ENCODE measurements at regions not wholly inside any gene's neighbourhood (a gene's known extent, or its start where the extent isn't known, plus 50 kb on each side); places are given as distances from the start of the nearest gene placed in this dataset.

DNA sequence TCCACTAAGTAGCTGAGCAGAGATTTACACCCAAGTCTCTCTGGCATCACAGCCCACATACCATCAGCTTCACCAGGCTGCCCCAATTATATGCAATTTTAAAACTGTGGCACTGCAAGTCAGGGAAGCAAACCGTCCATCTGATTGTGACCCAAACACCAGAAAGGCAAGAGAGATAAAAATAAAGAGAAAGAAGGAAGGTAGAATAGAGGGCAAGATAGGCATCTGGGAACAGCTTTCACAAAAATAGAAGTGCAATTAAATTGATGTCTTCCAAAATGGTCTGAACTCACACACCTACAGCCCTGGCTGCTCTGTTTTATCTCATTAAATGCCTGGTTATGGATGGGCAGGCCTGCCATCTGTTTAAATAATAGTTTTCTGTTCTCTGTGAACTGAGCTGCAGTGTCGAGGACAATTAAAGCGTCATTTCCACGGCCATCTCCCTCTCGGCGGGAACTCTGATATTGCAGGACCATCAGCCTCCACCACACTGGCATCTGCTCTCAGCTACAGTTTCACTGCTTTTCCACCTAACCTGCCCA, 509.1 kb downstream of the INHBA start:
- TF ChIP-seq, protein P1, sequence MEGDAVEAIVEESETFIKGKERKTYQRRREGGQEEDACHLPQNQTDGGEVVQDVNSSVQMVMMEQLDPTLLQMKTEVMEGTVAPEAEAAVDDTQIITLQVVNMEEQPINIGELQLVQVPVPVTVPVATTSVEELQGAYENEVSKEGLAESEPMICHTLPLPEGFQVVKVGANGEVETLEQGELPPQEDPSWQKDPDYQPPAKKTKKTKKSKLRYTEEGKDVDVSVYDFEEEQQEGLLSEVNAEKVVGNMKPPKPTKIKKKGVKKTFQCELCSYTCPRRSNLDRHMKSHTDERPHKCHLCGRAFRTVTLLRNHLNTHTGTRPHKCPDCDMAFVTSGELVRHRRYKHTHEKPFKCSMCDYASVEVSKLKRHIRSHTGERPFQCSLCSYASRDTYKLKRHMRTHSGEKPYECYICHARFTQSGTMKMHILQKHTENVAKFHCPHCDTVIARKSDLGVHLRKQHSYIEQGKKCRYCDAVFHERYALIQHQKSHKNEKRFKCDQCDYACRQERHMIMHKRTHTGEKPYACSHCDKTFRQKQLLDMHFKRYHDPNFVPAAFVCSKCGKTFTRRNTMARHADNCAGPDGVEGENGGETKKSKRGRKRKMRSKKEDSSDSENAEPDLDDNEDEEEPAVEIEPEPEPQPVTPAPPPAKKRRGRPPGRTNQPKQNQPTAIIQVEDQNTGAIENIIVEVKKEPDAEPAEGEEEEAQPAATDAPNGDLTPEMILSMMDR (IDR thresholded peaks at IDR 0.05; ENCODE audit: low read depth, low read length), result no peak
- no peak for TF ChIP-seq EZH2phosphoT487 (IDR thresholded peaks at IDR 0.05; ENCODE audit: low read depth)

Measured in OCI-LY3 (cell line).